PC-9 (cell line): ENCODE measurements at regions not wholly inside any gene's neighbourhood (a gene's known extent, or its start where the extent isn't known, plus 50 kb on each side); places are given as distances from the start of the nearest gene placed in this dataset.

Experiments used
- BruUV-seq: library from RNA; stranded (reverse); fragments of 400-500 nt; replicated peaks from 2 replicates; lab custom pipeline; 2021; lab: Mats Ljungman, UMichigan
- CTCF ChIA-PET: fragments of 300-600 bp; sonication (Branson Sonifier 250); formaldehyde crosslinking; loops from one replicate; lab custom pipeline; 2022; ENCODE audit warnings: antibody characterized with exemption; lab: Charles Lee
- POLR2A ChIA-PET: fragments of 300-600 bp; sonication (Branson Sonifier 250); formaldehyde crosslinking; loops from one replicate; lab custom pipeline; 2022; ENCODE audit warnings: antibody characterized with exemption; ENCODE audit not compliant: unreplicated experiment; lab: Charles Lee
- DNase-seq, 2 experiments: peaks; one replicate each; pipeline versions ENCODE4 v3.0.0 to v3.0.0-alpha.2; 2015 to 2022; ENCODE audit warnings: mixed read lengths in 1 of 2
- H2AFZ ChIP-seq: fragments of 200-600 bp; sonication (generic); 2 replicates; pipeline ENCODE4 v1.8.1; 2017; ENCODE audit warnings: antibody characterized with exemption
- H3F3A ChIP-seq: fragments of 200-600 bp; sonication (generic); 2 replicates; pipeline ENCODE4 v1.8.1; 2017; ENCODE audit warnings: antibody characterized with exemption, mild to moderate bottlenecking, low read depth; ENCODE audit not compliant: insufficient read depth
- H3K27ac ChIP-seq: fragments of 200-600 bp; sonication (generic); 2 replicates; pipeline ENCODE4 v1.6.1; 2016; ENCODE audit warnings: mixed run types
- H3K27me3 ChIP-seq: fragments of 200-600 bp; sonication (generic); 2 replicates; pipeline ENCODE4 v1.6.1; 2016; ENCODE audit warnings: low read depth, mixed run types; ENCODE audit not compliant: insufficient read depth
- H3K36me3 ChIP-seq: fragments of 200-600 bp; sonication (generic); 2 replicates; pipeline ENCODE4 v1.6.1; 2016; ENCODE audit warnings: low read depth, mixed run types
- H3K4me1 ChIP-seq: fragments of 200-600 bp; sonication (generic); replicated peaks from 2 replicates; pipeline ENCODE4 v1.6.1; 2016; ENCODE audit warnings: mixed run types; ENCODE audit not compliant: insufficient read depth
- H3K4me2 ChIP-seq: fragments of 200-600 bp; sonication (generic); 2 replicates; pipeline ENCODE4 v1.6.1; 2017; ENCODE audit warnings: mixed run types
- H3K4me3 ChIP-seq: fragments of 200-600 bp; sonication (generic); 2 replicates; pipeline ENCODE4 v1.6.1; 2016; ENCODE audit warnings: mixed run types
- H3K79me2 ChIP-seq: fragments of 200-600 bp; sonication (generic); 2 replicates; pipeline ENCODE4 v1.6.1; 2017; ENCODE audit warnings: low read depth, mixed run types
- H3K9me2 ChIP-seq: fragments of 200-600 bp; sonication (generic); 2 replicates; pipeline ENCODE4 v1.8.1; 2017; ENCODE audit warnings: mild to moderate bottlenecking; ENCODE audit not compliant: insufficient read depth
- H3K9me3 ChIP-seq: fragments of 200-600 bp; sonication (generic); 2 replicates; pipeline ENCODE4 v1.8.1; 2016; ENCODE audit warnings: low read depth; ENCODE audit not compliant: insufficient read depth
- H4K20me1 ChIP-seq: fragments of 200-600 bp; sonication (generic); 2 replicates; pipeline ENCODE4 v1.8.1; 2017; ENCODE audit not compliant: insufficient read depth
- EZH2 ChIP-seq: fragments of 200-600 bp; sonication (generic); IDR thresholded peaks from 2 replicates; pipeline ENCODE4 v1.8.0; 2017; ENCODE audit warnings: antibody characterized with exemption, low read depth
- intact Hi-C: fragments of 100-400 bp; cut with micrococcal nuclease; formaldehyde crosslinking; loops from one replicate; pipeline ENCODE4 v1.10.0; 2022; ENCODE audit not compliant: unreplicated experiment
- TF ChIP-seq, protein P1 (sequence below): fragments of 200-600 bp; sonication (generic); conservative IDR thresholded peaks from 2 replicates; pipeline ENCODE4 v1.6.1; 2017; ENCODE audit warnings: mixed run types, antibody characterized with exemption, mild to moderate bottlenecking, moderate library complexity

GRCh38 chr13:53382008-53382407 is 353.4 kb downstream of the OLFM4 start:
- no peaks in the 10 kb centered on the region for H3K9me3 ChIP-seq
- no peak overlapping the region for H3K27ac ChIP-seq
- H3K9me2 ChIP-seq: no peaks in the 10 kb centered on the region
- TF ChIP-seq, protein P1, sequence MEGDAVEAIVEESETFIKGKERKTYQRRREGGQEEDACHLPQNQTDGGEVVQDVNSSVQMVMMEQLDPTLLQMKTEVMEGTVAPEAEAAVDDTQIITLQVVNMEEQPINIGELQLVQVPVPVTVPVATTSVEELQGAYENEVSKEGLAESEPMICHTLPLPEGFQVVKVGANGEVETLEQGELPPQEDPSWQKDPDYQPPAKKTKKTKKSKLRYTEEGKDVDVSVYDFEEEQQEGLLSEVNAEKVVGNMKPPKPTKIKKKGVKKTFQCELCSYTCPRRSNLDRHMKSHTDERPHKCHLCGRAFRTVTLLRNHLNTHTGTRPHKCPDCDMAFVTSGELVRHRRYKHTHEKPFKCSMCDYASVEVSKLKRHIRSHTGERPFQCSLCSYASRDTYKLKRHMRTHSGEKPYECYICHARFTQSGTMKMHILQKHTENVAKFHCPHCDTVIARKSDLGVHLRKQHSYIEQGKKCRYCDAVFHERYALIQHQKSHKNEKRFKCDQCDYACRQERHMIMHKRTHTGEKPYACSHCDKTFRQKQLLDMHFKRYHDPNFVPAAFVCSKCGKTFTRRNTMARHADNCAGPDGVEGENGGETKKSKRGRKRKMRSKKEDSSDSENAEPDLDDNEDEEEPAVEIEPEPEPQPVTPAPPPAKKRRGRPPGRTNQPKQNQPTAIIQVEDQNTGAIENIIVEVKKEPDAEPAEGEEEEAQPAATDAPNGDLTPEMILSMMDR: no peak; the same call in 1 of the 2 replicates
- TF ChIP-seq EZH2: no peak
- no peaks in the 10 kb centered on the region for H3K27me3 ChIP-seq
- ChIA-PET POLR2A (no interaction called here), CTCF (no interaction called here)
- no peaks in the 10 kb centered on the region for H4K20me1 ChIP-seq
- no peaks in the 10 kb centered on the region for H3F3A ChIP-seq
- BruUV-seq: no TSS peak
- no peak overlapping the region for H3K4me2 ChIP-seq
- H3K36me3 ChIP-seq: no peaks in the 10 kb centered on the region
- H3K4me1 ChIP-seq: no peaks in the 10 kb centered on the region
- intact Hi-C loops: no loop called here
- H2AFZ ChIP-seq: no peak overlapping the region
- H3K4me3 ChIP-seq: no peak overlapping the region
- DNase-seq: no peak
- no peaks in the 10 kb centered on the region for H3K79me2 ChIP-seq

DNA sequence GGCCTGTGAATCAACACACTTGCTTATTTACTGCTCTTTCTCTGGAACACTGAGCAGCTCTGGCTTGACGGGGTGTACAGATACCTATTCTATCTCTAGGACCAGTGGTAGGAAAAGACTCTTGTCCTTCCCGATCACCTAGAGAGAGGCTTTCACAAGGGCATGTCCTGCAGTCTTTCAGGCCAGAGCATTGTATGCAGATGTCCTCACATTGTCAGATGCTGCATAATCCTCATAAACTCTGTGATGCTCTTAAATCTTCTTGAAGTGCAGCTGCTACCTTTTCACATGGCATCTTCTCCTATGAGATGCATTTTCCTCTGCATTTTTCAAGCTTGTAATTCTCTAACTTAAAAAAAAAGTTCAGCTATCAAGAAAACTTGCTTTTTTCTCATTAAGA is 369.4 kb downstream of the OLFM4 start:
- intact Hi-C loops: no loop called here
- no peak for DNase-seq
- Histone ChIP-seq H3K27me3 (no peaks in the 10 kb centered on the region), H3K79me2 (no peaks in the 10 kb centered on the region), H3F3A (no peaks in the 10 kb centered on the region), H3K36me3 (no peaks in the 10 kb centered on the region), H3K4me1 (no peaks in the 10 kb centered on the region), H2AFZ (no peak overlapping the region), H3K4me2 (no peak overlapping the region), H3K9me2 (no peaks in the 10 kb centered on the region; the same call in 1 of the 2 replicates), H4K20me1 (no peaks in the 10 kb centered on the region), H3K4me3 (no peak overlapping the region), H3K9me3 (no peaks in the 10 kb centered on the region), H3K27ac (no peak overlapping the region)
- CTCF ChIA-PET: no interaction called here
- POLR2A ChIA-PET: no interaction called here
- TF ChIP-seq, protein P1: no peak
- no peak for TF ChIP-seq EZH2
- BruUV-seq: no TSS peak

DNA sequence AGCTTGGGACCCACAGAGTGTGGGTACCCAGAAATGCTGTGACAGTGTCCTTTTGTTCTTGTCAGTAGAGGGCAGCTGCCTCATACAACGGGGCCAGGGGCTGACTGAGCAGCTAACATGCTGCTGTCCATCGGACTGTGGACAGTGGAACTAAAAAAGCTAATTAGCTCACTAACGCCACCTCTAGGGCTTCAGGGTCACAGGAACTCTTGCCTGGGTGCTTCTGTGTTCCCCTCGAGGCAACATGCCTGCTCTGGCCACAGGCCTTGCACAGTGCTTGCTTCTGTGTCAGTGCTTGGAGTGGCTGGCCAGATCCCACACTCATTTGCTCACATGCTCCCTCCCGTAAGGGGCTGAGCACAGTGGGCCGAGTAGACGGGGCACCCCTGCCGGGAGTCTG is 377.0 kb downstream of the OLFM4 start:
- no peak for DNase-seq
- Histone ChIP-seq H4K20me1 (no peaks in the 10 kb centered on the region), H3K36me3 (no peaks in the 10 kb centered on the region), H3K9me2 (no peaks in the 10 kb centered on the region; the same call in 1 of the 2 replicates), H3K27ac (no peak overlapping the region), H3K4me3 (no peak overlapping the region), H3K4me2 (no peak overlapping the region), H3F3A (no peaks in the 10 kb centered on the region), H2AFZ (no peak overlapping the region), H3K9me3 (no peaks in the 10 kb centered on the region), H3K79me2 (no peaks in the 10 kb centered on the region), H3K27me3 (no peaks in the 10 kb centered on the region), H3K4me1 (no peaks in the 10 kb centered on the region)
- no peak for TF ChIP-seq EZH2
- TF ChIP-seq, protein P1: no peak
- ChIA-PET CTCF (no interaction called here), POLR2A (no interaction called here)
- intact Hi-C loops: no loop called here
- BruUV-seq: no TSS peak
